Fibroblast of lung (primary cell): ENCODE measurements at regions not wholly inside any gene's neighbourhood (a gene's known extent, or its start where the extent isn't known, plus 50 kb on each side); places are given as distances from the start of the nearest gene placed in this dataset.

Source experiments
- DNase-seq, 2 donors: peaks; one replicate each; pipeline versions ENCODE4 v3.0.0 to v3.0.0-alpha.2; 2010; ENCODE audit warnings: low read depth in 2 of 2
- H2AFZ ChIP-seq: 2 replicates; pipeline ENCODE4 v1.5.1; 2012; ENCODE audit warnings: low read length, control low read depth, inconsistent platforms
- H3K27ac ChIP-seq: 2 replicates; pipeline ENCODE4 v1.5.1; 2011; ENCODE audit warnings: low read length, control low read depth; ENCODE audit not compliant: insufficient read depth
- H3K27me3 ChIP-seq: 2 replicates; pipeline ENCODE4 v1.5.1; 2011; ENCODE audit warnings: mild to moderate bottlenecking, low read length; ENCODE audit not compliant: control insufficient read depth, insufficient read depth
- H3K36me3 ChIP-seq: 2 replicates; pipeline ENCODE4 v1.5.1; 2011; ENCODE audit warnings: low read length; ENCODE audit not compliant: control insufficient read depth, insufficient read depth
- H3K4me1 ChIP-seq: 2 replicates; pipeline ENCODE4 v1.5.1; 2011; ENCODE audit warnings: low read length; ENCODE audit not compliant: control insufficient read depth, insufficient read depth; ENCODE audit errors: extremely low read depth
- H3K4me2 ChIP-seq: 2 replicates; pipeline ENCODE4 v1.5.1; 2011; ENCODE audit warnings: low read length, control low read depth; ENCODE audit not compliant: insufficient read depth; ENCODE audit errors: extremely low read depth
- H3K4me3 ChIP-seq, 4 experiments: fragments of 200-600 bp in 1 of 4; sonication (generic) in 1 of 4; replicated peaks in 1 of 4; 2 replicates each; pipeline ENCODE4 v1.5.1; 2011 to 2016; ENCODE audit warnings: low read length in 4 of 4, low read depth in 3 of 4, mild to moderate bottlenecking in 3 of 4, control low read depth in 2 of 4, inconsistent platforms in 1 of 4, mixed read lengths in 1 of 4; ENCODE audit not compliant: insufficient read depth in 1 of 4; ENCODE audit errors: control extremely low read depth in 1 of 4
- H3K79me2 ChIP-seq: 2 replicates; pipeline ENCODE4 v1.5.1; 2012; ENCODE audit warnings: mild to moderate bottlenecking, low read length, inconsistent platforms; ENCODE audit not compliant: control insufficient read depth, insufficient read depth
- H3K9ac ChIP-seq: 2 replicates; pipeline ENCODE4 v1.5.1; 2011; ENCODE audit warnings: mild to moderate bottlenecking, low read length, control low read depth; ENCODE audit not compliant: insufficient read depth
- H3K9me3 ChIP-seq: 2 replicates; pipeline ENCODE4 v1.5.1; 2012; ENCODE audit warnings: low read depth, low read length; ENCODE audit not compliant: control insufficient read depth, insufficient read depth
- H4K20me1 ChIP-seq: 2 replicates; pipeline ENCODE4 v1.5.1; 2011; ENCODE audit warnings: low read length; ENCODE audit not compliant: control insufficient read depth, insufficient read depth; ENCODE audit errors: extremely low read depth
- CTCF ChIP-seq, 2 donors: IDR thresholded peaks in 1 of 2; conservative IDR thresholded peaks in 1 of 2; 1 replicate in 1 of 2; 2 replicates in 1 of 2; pipeline ENCODE4 v1.5.1; 2011 to 2012; ENCODE audit warnings: low read length in 2 of 2, control low read depth in 1 of 2, inconsistent platforms in 1 of 2, low read depth in 1 of 2, mild to moderate bottlenecking in 1 of 2
- EZH2 ChIP-seq: IDR thresholded peaks from 2 replicates; pipeline ENCODE4 v1.5.1; 2012; ENCODE audit warnings: low read length, control low read depth, mild to moderate bottlenecking; ENCODE audit errors: missing control alignments

GRCh38 chr6:167467793-167468431, 143.0 kb downstream of the TTLL2 start:
- no peaks in the 10 kb centered on the region for H3K36me3 ChIP-seq
- no peaks in the 10 kb centered on the region for H3K4me1 ChIP-seq
- no peaks in the 10 kb centered on the region for H3K79me2 ChIP-seq
- H3K9ac ChIP-seq: no peak overlapping the region
- TF ChIP-seq CTCF (conservative IDR thresholded peaks at IDR 0.05 in 1 of 2, IDR thresholded peaks at IDR 0.05 in 1 of 2; ENCODE audit: low read depth in 1 of 2, low read length in 2 of 2) (no peak), EZH2 (no peak)
- no peak for DNase-seq
- H3K27ac ChIP-seq: no peak overlapping the region
- no peaks in the 10 kb centered on the region for H3K27me3 ChIP-seq
- H3K4me3 ChIP-seq: no peak overlapping the region
- H4K20me1 ChIP-seq: no peaks in the 10 kb centered on the region
- H3K9me3 ChIP-seq: no peaks in the 10 kb centered on the region
- no peak overlapping the region for H2AFZ ChIP-seq
- H3K4me2 ChIP-seq: no peak overlapping the region

- no peaks in the 10 kb centered on the region for H3K27me3 ChIP-seq
- H3K79me2 ChIP-seq: no peaks in the 10 kb centered on the region
- no peak for TF ChIP-seq EZH2
- TF ChIP-seq CTCF (conservative IDR thresholded peaks at IDR 0.05 in 1 of 2, IDR thresholded peaks at IDR 0.05 in 1 of 2; ENCODE audit: low read depth in 1 of 2, low read length in 2 of 2): no peak
- H4K20me1 ChIP-seq: no peaks in the 10 kb centered on the region
- no peak overlapping the region for H3K27ac ChIP-seq
- H3K4me3 ChIP-seq: no peak overlapping the region
- no peak overlapping the region for H3K4me2 ChIP-seq
- no peaks in the 10 kb centered on the region for H3K4me1 ChIP-seq
- H3K9ac ChIP-seq: no peak overlapping the region
- DNase-seq: no peak
- H2AFZ ChIP-seq: no peak overlapping the region
- no peaks in the 10 kb centered on the region for H3K36me3 ChIP-seq
- no peaks in the 10 kb centered on the region for H3K9me3 ChIP-seq
These were observed 144.2 kb downstream of the TTLL2 start for GRCh38 chr6:167469101-167469500.

GRCh38 chr6:167469672-167470071, 144.8 kb downstream of the TTLL2 start:
- no peaks in the 10 kb centered on the region for H3K9me3 ChIP-seq
- no peak overlapping the region for H2AFZ ChIP-seq
- H3K36me3 ChIP-seq: no peaks in the 10 kb centered on the region
- H3K27me3 ChIP-seq: no peaks in the 10 kb centered on the region
- no peaks in the 10 kb centered on the region for H3K4me1 ChIP-seq
- no peak for DNase-seq
- no peak overlapping the region for H3K4me3 ChIP-seq
- no peak overlapping the region for H3K4me2 ChIP-seq
- H4K20me1 ChIP-seq: no peaks in the 10 kb centered on the region
- TF ChIP-seq EZH2 (no peak), CTCF (conservative IDR thresholded peaks at IDR 0.05 in 1 of 2, IDR thresholded peaks at IDR 0.05 in 1 of 2; ENCODE audit: low read depth in 1 of 2, low read length in 2 of 2) (no peak)
- H3K9ac ChIP-seq: no peak overlapping the region
- H3K27ac ChIP-seq: no peak overlapping the region
- no peaks in the 10 kb centered on the region for H3K79me2 ChIP-seq
